ENCODE measurements at regions not wholly inside any gene's neighbourhood (a gene's known extent, or its start where the extent isn't known, plus 50 kb on each side); places are given as distances from the start of the nearest gene placed in this dataset.

DNA sequence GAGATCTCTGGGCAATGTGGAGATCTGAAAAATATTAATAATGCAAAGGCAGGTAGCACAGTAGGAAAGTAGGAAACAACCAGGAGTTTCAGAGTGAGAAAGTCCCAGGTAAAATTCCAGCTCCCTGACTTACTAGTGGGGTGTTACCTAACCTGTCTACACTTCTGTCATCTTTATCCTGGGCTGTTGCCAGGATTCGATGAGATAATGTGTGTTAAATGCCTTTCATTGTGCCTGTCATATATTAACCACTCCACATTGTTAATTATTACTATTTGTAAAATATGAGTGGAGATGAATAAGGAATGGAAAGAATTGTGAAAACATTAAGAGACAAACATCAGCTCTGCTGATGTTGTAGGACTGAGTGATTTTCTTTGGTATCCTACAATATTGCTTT lies 50.0 kb upstream of the FRMD4A start:
- ATAC-seq (ENCODE audit: low FRiP score): no peak
- intact Hi-C loops (cut with DNase I): no loop called here
- no peaks in the 10 kb centered on the region for H3K27me3 ChIP-seq (ENCODE audit: control insufficient read depth in 1 of 2, insufficient read depth in 2 of 2, low read length in 1 of 2)
- H3K9me3 ChIP-seq (ENCODE audit: control insufficient read depth, low read length): peaks cover 2% of the 10 kb centered on the region
- no peak overlapping the region for H3K4me3 ChIP-seq (ENCODE audit: low read length in 2 of 2)
- no peak for DNase-seq
- no peak overlapping the region for H3K27ac ChIP-seq (ENCODE audit: low read depth in 1 of 2, low read length in 2 of 2)
- H3K4me1 ChIP-seq (ENCODE audit: control insufficient read depth in 1 of 2, insufficient read depth in 2 of 2, low read length in 2 of 2): no peaks in the 10 kb centered on the region
- 49 to 54% methylated on average over 1 of the region's 1 CpG for WGBS, 2 donors
- H3K36me3 ChIP-seq (ENCODE audit: control insufficient read depth in 1 of 2, insufficient read depth in 2 of 2, low read length in 1 of 2): no peaks in the 10 kb centered on the region

Small RNAs in the stretch of these regions (microRNA-seq; reads per million reads assigned to microRNA genes)
- gene MIR1265 (0 reads per million in 2 donors), gene MIR4293 (0 reads per million in 2 donors)
